DMS 273 (cell line): ENCODE measurements at regions not wholly inside any gene's neighbourhood (a gene's known extent, or its start where the extent isn't known, plus 50 kb on each side); places are given as distances from the start of the nearest gene placed in this dataset.
"Not testable (repeated sequence)": the region's sequence is repeated elsewhere in the genome, so short reads cannot be mapped to it uniquely, and the experiment has no call there.

Experiments
- DNase-seq: peaks from one replicate; lab custom pipeline; 2025; ENCODE audit not compliant: unreplicated experiment; lab: John Stamatoyannopoulos, UW

- DNase-seq, result not testable (repeated sequence)
These were observed 313.7 kb upstream of the AMOT start for GRCh38 chrX:113154315-113154714.

GRCh38 chrX:113136836-113137235 lies 296.2 kb upstream of the AMOT start:
- no peak for DNase-seq

- DNase-seq, result no peak
These were observed 292.7 kb upstream of the AMOT start for GRCh38 chrX:113133316-113133715.

GRCh38 chrX:113124693-113125092 lies 284.1 kb upstream of the AMOT start:
- no peak for DNase-seq

GRCh38 chrX:113075521-113075920 lies 234.9 kb upstream of the AMOT start:
- no peak for DNase-seq

GRCh38 chrX:113059714-113060113 lies 219.1 kb upstream of the AMOT start:
- no peak for DNase-seq

- DNase-seq, result no peak
These were observed 218.0 kb upstream of the AMOT start for GRCh38 chrX:113058634-113059033.

- DNase-seq, result no peak
These were observed 208.3 kb upstream of the AMOT start for GRCh38 chrX:113048896-113049295.

- DNase-seq, result no peak
These were observed 207.8 kb upstream of the AMOT start for GRCh38 chrX:113048480-113048879.

GRCh38 chrX:113033966-113034680 lies 193.5 kb upstream of the AMOT start:
- no peak for DNase-seq

GRCh38 chrX:113019958-113020357 lies 179.3 kb upstream of the AMOT start:
- no peak for DNase-seq

- no peak for DNase-seq
These were observed 169.2 kb upstream of the AMOT start for GRCh38 chrX:113009837-113010236.

GRCh38 chrX:113009029-113009428 lies 168.4 kb upstream of the AMOT start:
- no peak for DNase-seq

- peak; percentile 9 for DNase-seq
These were observed 161.2 kb upstream of the AMOT start for GRCh38 chrX:113001836-113002235.

- DNase-seq, result no peak
These were observed 157.4 kb upstream of the AMOT start for GRCh38 chrX:112997991-112998390.

- DNase-seq, result no peak
These were observed 151.2 kb upstream of the AMOT start for GRCh38 chrX:112991801-112992200.

- no peak for DNase-seq
These were observed 139.2 kb upstream of the AMOT start for GRCh38 chrX:112979879-112980278.

- DNase-seq, result no peak
These were observed 127.9 kb upstream of the AMOT start for GRCh38 chrX:112968351-112969133.

GRCh38 chrX:112967903-112968302 lies 127.3 kb upstream of the AMOT start:
- DNase-seq, result no peak

GRCh38 chrX:112967341-112967740 lies 126.7 kb upstream of the AMOT start:
- DNase-seq, result no peak

GRCh38 chrX:112961981-112962380 lies 121.3 kb upstream of the AMOT start:
- no peak for DNase-seq

- peak; percentile 1 for DNase-seq
These were observed 107.5 kb upstream of the AMOT start for GRCh38 chrX:112947981-112948615.
